ENCODE measurements at regions not wholly inside any gene's neighbourhood (a gene's known extent, or its start where the extent isn't known, plus 50 kb on each side); places are given as distances from the start of the nearest gene placed in this dataset.

GRCh38 chr4:115970859-115971258 is 857.4 kb upstream of the NDST4 start:
- TF ChIP-seq EZH2 (IDR thresholded peaks at IDR 0.05; ENCODE audit: insufficient read depth, poor library complexity, severe bottlenecking) (no peak), EZH2phosphoT487 (IDR thresholded peaks at IDR 0.05; ENCODE audit: insufficient read depth, low read depth) (no peak)

All from GM23248 (cell line).